Suprapubic skin (tissue), 4 donors: ENCODE measurements at regions not wholly inside any gene's neighbourhood (a gene's known extent, or its start where the extent isn't known, plus 50 kb on each side); places are given as distances from the start of the nearest gene placed in this dataset.

Source experiments
- DNase-seq, 2 donors: peaks; one replicate each; pipeline ENCODE4 v3.0.0-alpha.2; 2019; ENCODE audit warnings: low spot score in 2 of 2
- H3K27ac ChIP-seq: fragments of 200-600 bp; sonication (generic); one replicate; pipeline ENCODE4 v1.5.1; 2019
- H3K27me3 ChIP-seq: fragments of 200-600 bp; sonication (generic); one replicate; pipeline ENCODE4 v1.5.1; 2019
- H3K36me3 ChIP-seq: fragments of 200-600 bp; sonication (generic); one replicate; pipeline ENCODE4 v1.5.1; 2019
- H3K4me1 ChIP-seq: fragments of 200-600 bp; sonication (generic); one replicate; pipeline ENCODE4 v1.5.1; 2019
- H3K4me3 ChIP-seq: fragments of 200-600 bp; sonication (generic); one replicate; pipeline ENCODE4 v1.5.1; 2019; ENCODE audit warnings: mild to moderate bottlenecking
- H3K9me3 ChIP-seq: fragments of 200-600 bp; sonication (generic); one replicate; pipeline ENCODE4 v1.5.1; 2019
- EP300 ChIP-seq: sonication (generic); formaldehyde crosslinking; IDR thresholded peaks from one replicate; pipeline ENCODE4 v1.6.1; 2017; ENCODE audit warnings: antibody characterized with exemption
- POLR2A ChIP-seq, 2 donors: fragments of 450-650 bp; IDR thresholded peaks; one replicate each; pipeline ENCODE4 v1.6.1; 2017; ENCODE audit warnings: antibody characterized with exemption in 2 of 2, mild to moderate bottlenecking in 2 of 2, moderate library complexity in 2 of 2
- POLR2AphosphoS5 ChIP-seq, 3 donors: sonication (generic); formaldehyde crosslinking; IDR thresholded peaks; one replicate each; pipeline ENCODE4 v1.6.1; 2017; ENCODE audit warnings: antibody characterized with exemption in 3 of 3
- WGBS: methylation state at CpG from one replicate; pipeline ENCODE4 v1.1.5; 2018; 5-methylcytosine and 5-hydroxymethylcytosine counted together
- TF ChIP-seq, protein P1 (sequence below), 2 donors: fragments of 200-600 bp in 1 of 2; fragments of 450-650 bp in 1 of 2; sonication (generic) in 1 of 2; IDR thresholded peaks; one replicate each; pipeline ENCODE4 v1.5.1; 2016 to 2019; ENCODE audit warnings: antibody characterized with exemption in 2 of 2, mild to moderate bottlenecking in 1 of 2, moderate library complexity in 1 of 2

DNA sequence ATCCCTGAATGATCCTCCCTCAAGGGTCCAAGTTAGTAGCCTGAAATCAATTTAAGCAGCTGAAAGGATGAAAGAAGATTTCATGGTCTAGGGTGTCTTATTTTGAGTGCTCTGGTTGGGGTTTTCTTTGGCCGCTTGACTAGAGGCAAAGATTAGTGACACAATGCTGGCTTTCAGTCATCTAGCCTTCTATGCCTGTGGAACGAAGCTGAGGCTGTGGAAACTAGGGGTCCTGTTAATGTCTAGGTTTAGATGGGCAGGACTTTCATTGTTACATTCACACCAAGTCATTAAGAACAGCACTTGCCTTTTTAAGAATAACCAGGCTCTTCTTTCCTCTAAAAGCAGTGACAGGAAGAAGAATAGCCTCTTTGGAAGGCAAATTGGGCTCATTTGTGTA is 253.8 kb upstream of the E2F7 start:
- no peak overlapping the region for H3K27ac ChIP-seq
- 82% methylated on average over 2 of the region's 2 CpGs for WGBS
- peaks cover 3% of the 10 kb centered on the region for H3K4me1 ChIP-seq
- TF ChIP-seq POLR2AphosphoS5 (IDR thresholded peaks at IDR 0.05) (no peak), POLR2A (IDR thresholded peaks at IDR 0.05) (no peak), EP300 (no peak)
- TF ChIP-seq, protein P1, sequence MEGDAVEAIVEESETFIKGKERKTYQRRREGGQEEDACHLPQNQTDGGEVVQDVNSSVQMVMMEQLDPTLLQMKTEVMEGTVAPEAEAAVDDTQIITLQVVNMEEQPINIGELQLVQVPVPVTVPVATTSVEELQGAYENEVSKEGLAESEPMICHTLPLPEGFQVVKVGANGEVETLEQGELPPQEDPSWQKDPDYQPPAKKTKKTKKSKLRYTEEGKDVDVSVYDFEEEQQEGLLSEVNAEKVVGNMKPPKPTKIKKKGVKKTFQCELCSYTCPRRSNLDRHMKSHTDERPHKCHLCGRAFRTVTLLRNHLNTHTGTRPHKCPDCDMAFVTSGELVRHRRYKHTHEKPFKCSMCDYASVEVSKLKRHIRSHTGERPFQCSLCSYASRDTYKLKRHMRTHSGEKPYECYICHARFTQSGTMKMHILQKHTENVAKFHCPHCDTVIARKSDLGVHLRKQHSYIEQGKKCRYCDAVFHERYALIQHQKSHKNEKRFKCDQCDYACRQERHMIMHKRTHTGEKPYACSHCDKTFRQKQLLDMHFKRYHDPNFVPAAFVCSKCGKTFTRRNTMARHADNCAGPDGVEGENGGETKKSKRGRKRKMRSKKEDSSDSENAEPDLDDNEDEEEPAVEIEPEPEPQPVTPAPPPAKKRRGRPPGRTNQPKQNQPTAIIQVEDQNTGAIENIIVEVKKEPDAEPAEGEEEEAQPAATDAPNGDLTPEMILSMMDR (IDR thresholded peaks at IDR 0.05) = no peak
- H3K36me3 ChIP-seq = no peaks in the 10 kb centered on the region
- H3K27me3 ChIP-seq = peaks cover 5% of the 10 kb centered on the region
- H3K4me3 ChIP-seq = no peak overlapping the region
- DNase-seq = no peak
- H3K9me3 ChIP-seq = no peaks in the 10 kb centered on the region

DNA sequence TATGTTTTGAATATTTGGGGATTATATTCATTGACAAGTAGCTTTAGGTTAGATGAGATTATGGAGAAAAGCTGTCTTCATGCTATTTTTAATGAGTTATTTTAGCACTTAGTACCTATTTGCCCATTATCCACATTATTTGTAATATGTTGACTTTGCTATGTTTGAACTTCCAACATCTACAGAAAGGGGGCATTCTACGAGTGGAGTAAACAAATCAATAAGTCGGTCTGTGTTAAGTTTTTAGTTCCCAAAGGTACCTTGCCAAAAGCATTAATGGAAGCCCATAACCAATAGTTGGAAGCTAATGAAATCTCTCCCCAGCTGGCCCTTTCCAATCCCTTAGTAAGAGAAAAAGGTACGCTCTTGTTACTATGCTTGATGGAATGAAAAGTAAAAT is 250.0 kb upstream of the E2F7 start:
- Histone ChIP-seq H3K36me3 (no peaks in the 10 kb centered on the region), H3K4me1 (no peaks in the 10 kb centered on the region), H3K9me3 (no peaks in the 10 kb centered on the region), H3K27me3 (no peaks in the 10 kb centered on the region), H3K27ac (no peak overlapping the region), H3K4me3 (no peak overlapping the region)
- 90% methylated on average over 3 of the region's 3 CpGs for WGBS
- no peak for DNase-seq
- TF ChIP-seq EP300 = no peak
- TF ChIP-seq, protein P1 (IDR thresholded peaks at IDR 0.05) = no peak
- TF ChIP-seq POLR2AphosphoS5 (IDR thresholded peaks at IDR 0.05) = no peak
- no peak for TF ChIP-seq POLR2A (IDR thresholded peaks at IDR 0.05)

DNA sequence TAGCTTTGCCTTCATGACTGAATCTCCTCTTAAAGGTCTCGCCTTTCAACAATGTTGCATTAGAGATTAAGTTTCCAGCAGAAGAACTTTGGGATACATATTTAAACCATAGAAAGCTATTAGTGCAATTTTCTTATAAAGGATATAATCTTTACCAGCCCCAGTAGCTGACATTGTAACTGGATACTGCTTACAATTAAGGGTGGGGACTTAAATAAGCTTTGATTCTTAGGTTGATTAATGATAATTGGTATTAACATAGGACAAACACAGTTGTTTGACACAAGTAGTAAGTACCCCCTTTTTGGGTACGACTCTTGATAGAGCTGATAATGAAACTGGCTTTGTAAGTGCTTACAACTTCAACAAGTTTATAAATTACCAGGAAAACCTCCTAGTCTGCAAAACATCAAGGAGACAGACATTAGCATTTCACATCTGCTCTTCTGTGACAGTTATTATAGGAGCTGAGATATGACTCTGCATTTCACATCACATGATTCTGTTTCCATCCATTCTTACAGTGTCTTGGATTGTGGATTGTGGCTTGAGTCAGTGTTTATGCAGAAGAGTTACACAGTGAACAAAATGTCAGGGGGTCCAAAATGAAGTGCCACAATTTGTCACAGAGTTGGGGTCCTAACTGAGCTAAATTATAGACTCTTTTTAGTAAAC is 249.1 kb upstream of the E2F7 start:
- no peaks in the 10 kb centered on the region for H3K9me3 ChIP-seq
- H3K4me1 ChIP-seq = no peaks in the 10 kb centered on the region
- TF ChIP-seq POLR2AphosphoS5 (IDR thresholded peaks at IDR 0.05) (no peak), POLR2A (IDR thresholded peaks at IDR 0.05) (no peak), EP300 (no peak)
- TF ChIP-seq, protein P1 (IDR thresholded peaks at IDR 0.05) = no peak
- no peak for DNase-seq
- H3K27me3 ChIP-seq = no peaks in the 10 kb centered on the region
- H3K36me3 ChIP-seq = no peaks in the 10 kb centered on the region
- H3K27ac ChIP-seq = no peak overlapping the region
- H3K4me3 ChIP-seq = no peak overlapping the region
- WGBS = 68% methylated on average over 2 of the region's 2 CpGs

DNA sequence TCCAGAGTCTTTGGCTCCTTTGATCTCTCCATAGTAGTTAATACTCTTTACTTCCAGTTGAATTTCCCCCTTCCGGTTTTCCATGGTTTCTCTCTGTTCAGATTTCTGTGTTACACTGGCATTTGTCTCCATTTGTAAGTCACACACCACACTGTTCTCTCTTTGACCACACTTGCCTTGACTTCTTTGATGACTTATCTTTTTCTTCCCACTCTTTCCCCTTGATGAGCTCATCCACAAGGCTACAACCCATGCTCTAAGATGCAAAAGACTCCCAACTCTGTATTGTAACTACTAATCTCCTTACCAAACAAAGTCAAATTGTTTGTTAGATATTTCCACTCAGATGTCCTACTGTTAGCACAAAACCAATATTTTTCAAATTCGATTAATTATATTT is 242.7 kb upstream of the E2F7 start:
- 84% methylated on average over 2 of the region's 2 CpGs for WGBS
- H3K36me3 ChIP-seq = no peaks in the 10 kb centered on the region
- H3K27me3 ChIP-seq = no peaks in the 10 kb centered on the region
- no peak overlapping the region for H3K4me3 ChIP-seq
- no peaks in the 10 kb centered on the region for H3K4me1 ChIP-seq
- H3K9me3 ChIP-seq = no peaks in the 10 kb centered on the region
- no peak for DNase-seq
- TF ChIP-seq, protein P1 (IDR thresholded peaks at IDR 0.05) = no peak
- TF ChIP-seq POLR2A (IDR thresholded peaks at IDR 0.05) = no peak
- TF ChIP-seq EP300 = no peak
- no peak for TF ChIP-seq POLR2AphosphoS5 (IDR thresholded peaks at IDR 0.05)
- H3K27ac ChIP-seq = no peak overlapping the region

DNA sequence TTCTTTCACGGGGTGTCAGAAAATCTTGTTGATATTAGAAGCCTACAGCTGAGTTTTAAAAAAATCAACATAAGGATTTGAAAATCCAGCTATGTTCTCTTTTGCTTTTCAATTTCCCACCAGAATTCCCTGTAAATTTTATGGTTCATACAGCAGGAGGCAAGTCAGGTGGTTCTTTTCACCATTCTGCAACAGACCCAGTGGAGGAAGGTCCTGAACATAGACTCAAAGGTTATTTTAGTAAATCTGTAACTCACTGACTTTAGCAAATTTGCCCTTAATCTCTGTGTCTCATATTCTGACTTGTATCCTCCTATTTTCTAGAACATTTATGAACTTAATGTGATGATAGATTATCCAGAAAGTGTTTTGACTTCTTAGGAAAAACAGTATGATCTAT is 235.4 kb upstream of the E2F7 start:
- TF ChIP-seq POLR2A (IDR thresholded peaks at IDR 0.05) (no peak), EP300 (no peak), POLR2AphosphoS5 (IDR thresholded peaks at IDR 0.05) (no peak)
- TF ChIP-seq, protein P1 (IDR thresholded peaks at IDR 0.05) = no peak
- WGBS = 93% methylated on average over 1 of the region's 1 CpG
- Histone ChIP-seq H3K36me3 (no peaks in the 10 kb centered on the region), H3K4me1 (no peaks in the 10 kb centered on the region), H3K4me3 (no peak overlapping the region), H3K27me3 (no peaks in the 10 kb centered on the region), H3K9me3 (no peaks in the 10 kb centered on the region), H3K27ac (no peak overlapping the region)
- DNase-seq = no peak
